ENCODE measurements at regions not wholly inside any gene's neighbourhood (a gene's known extent, or its start where the extent isn't known, plus 50 kb on each side); places are given as distances from the start of the nearest gene placed in this dataset.

- intact Hi-C loops (cut with DNase I), result no loop called here
- 82 to 90% (median 86%) methylated on average over 4 to 7 of the region's 7 CpGs for WGBS, 4 donors
- H3K4me1 ChIP-seq (replicated peaks in 1 of 2), result no peaks in the 10 kb centered on the region
- H3K27me3 ChIP-seq, result no peaks in the 10 kb centered on the region
- no peaks in the 10 kb centered on the region for H3K36me3 ChIP-seq (replicated peaks in 1 of 2)
- TF ChIP-seq CTCF (IDR thresholded peaks at IDR 0.05) (no peak), POLR2A (IDR thresholded peaks at IDR 0.05) (no peak)
- DNase-seq, result no peak
- no peak overlapping the region for H3K27ac ChIP-seq
- H3K9me3 ChIP-seq (replicated peaks in 1 of 3), result peaks cover 0 to 5% (median 0%) of the 10 kb centered on the region in 3 donors
- no peak overlapping the region for H3K4me3 ChIP-seq
Observed at GRCh38 chr14:58923751-58924405, 264.6 kb upstream of the DAAM1 start.

- TF ChIP-seq POLR2A (IDR thresholded peaks at IDR 0.05), result no peak
- no peak for TF ChIP-seq CTCF (IDR thresholded peaks at IDR 0.05)
- H3K27ac ChIP-seq, result no peak overlapping the region
- no peak overlapping the region for H3K4me3 ChIP-seq
- no peaks in the 10 kb centered on the region for H3K4me1 ChIP-seq (replicated peaks in 1 of 2)
- DNase-seq, result no peak
- 34 to 56% (median 53%) methylated on average over 2 of the region's 2 CpGs for WGBS, 4 donors
- intact Hi-C loops (cut with DNase I), result no loop called here
- H3K9me3 ChIP-seq (replicated peaks in 1 of 3), result no peaks in the 10 kb centered on the region
- H3K36me3 ChIP-seq (replicated peaks in 1 of 2), result no peaks in the 10 kb centered on the region
- no peaks in the 10 kb centered on the region for H3K27me3 ChIP-seq
Observed at GRCh38 chr14:58941629-58942028, 246.8 kb upstream of the DAAM1 start.

GRCh38 chr14:58942516-58942915 lies 246.0 kb upstream of the DAAM1 start:
- TF ChIP-seq POLR2A (IDR thresholded peaks at IDR 0.05) (no peak), CTCF (IDR thresholded peaks at IDR 0.05) (no peak)
- 48 to 71% (median 64%) methylated on average over 2 of the region's 2 CpGs for WGBS, 4 donors
- Histone ChIP-seq H3K4me3 (no peak overlapping the region), H3K9me3 (replicated peaks in 1 of 3) (no peaks in the 10 kb centered on the region), H3K4me1 (replicated peaks in 1 of 2) (no peaks in the 10 kb centered on the region), H3K36me3 (replicated peaks in 1 of 2) (no peaks in the 10 kb centered on the region), H3K27ac (no peak overlapping the region), H3K27me3 (no peaks in the 10 kb centered on the region)
- DNase-seq, result no peak
- intact Hi-C loops (cut with DNase I), result no loop called here

DNA sequence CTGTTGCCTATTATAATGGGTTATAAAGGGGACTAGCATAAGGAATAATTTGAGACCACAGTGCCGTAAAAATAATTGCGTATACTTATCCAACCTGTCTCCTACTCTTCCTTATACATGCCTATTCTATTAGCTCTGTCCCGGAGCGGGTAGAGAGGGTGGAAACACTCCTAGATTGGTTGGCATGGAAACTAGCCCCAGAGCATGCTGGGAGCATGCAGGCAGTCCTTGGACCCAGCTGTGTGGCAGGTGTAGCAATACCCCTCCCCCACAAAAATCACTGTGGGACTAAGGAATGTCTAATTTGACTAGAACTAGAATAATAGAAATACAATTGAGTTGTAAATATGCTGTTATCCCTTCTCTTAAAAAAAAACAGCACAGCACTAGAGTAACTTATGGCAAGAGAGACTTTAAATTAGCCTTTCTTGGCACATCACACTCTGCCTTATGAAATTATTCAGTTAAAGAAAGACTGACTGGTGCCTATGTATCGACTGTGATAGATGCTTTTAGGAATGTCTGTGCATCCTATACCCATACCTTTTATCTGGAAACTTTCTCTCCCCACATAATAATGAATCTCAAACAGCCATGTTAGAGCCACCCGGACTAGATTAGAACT lies 244.0 kb upstream of the DAAM1 start:
- DNase-seq, result no peak

More for the DNA sequence above, 244.0 kb upstream of the DAAM1 start:
- intact Hi-C loops (cut with DNase I), result no loop called here
- WGBS, 4 donors, result 83 to 86% (median 85%) methylated on average over 6 of the region's 6 CpGs
- H3K27me3 ChIP-seq, result no peaks in the 10 kb centered on the region
- H3K4me1 ChIP-seq (replicated peaks in 1 of 2), result no peaks in the 10 kb centered on the region
- H3K9me3 ChIP-seq (replicated peaks in 1 of 3), result no peaks in the 10 kb centered on the region
- no peak overlapping the region for H3K27ac ChIP-seq
- H3K36me3 ChIP-seq (replicated peaks in 1 of 2), result no peaks in the 10 kb centered on the region
- no peak overlapping the region for H3K4me3 ChIP-seq
- no peak for TF ChIP-seq CTCF (IDR thresholded peaks at IDR 0.05)
- no peak for TF ChIP-seq POLR2A (IDR thresholded peaks at IDR 0.05)

Measured in adrenal gland (tissue), 9 donors.